ENCODE measurements at regions not wholly inside any gene's neighbourhood (a gene's known extent, or its start where the extent isn't known, plus 50 kb on each side); places are given as distances from the start of the nearest gene placed in this dataset.

DNA sequence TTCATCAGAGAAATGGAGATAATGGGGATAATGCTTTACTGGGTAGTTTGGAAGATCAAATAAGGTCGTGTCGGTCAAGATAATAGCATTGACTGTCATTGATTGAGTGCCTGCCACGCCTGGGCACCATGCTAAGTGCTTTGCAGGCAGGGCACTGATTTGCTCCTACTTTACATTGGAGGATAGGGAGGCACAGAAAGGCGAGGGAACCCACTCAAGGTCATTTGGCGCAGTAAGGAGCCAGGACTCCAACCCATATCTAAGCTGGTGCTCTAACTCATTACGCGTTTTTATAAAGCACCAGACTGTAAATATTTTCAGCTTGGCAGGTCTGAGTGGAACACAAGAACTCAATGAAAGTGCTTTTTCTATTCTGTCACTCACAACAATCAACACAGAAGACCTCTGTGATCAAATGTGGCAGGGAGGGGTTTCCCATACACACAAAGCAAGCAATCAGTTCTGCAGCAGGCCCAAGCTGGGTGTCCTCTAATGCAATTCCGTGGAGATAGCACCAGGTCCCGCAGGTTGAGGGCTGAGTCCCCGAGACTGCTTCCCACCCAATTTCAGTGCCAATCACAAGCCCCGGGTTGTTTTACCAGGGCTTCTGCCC lies 373.6 kb downstream of the CDH26 start:
- no peak overlapping the region for H3K4ac ChIP-seq (replicated peaks; ENCODE audit: insufficient read length, low read depth, low read length)
- H3K36me3 ChIP-seq (ENCODE audit: control insufficient read depth in 2 of 4, insufficient read depth in 4 of 4, low read length in 3 of 4): no peaks in the 10 kb centered on the region
- H4K8ac ChIP-seq (ENCODE audit: extremely low read depth, insufficient read depth, low read length): no peak overlapping the region
- H3K4me3 ChIP-seq (ENCODE audit: extremely low read depth in 1 of 4, insufficient read depth in 2 of 4, low read depth in 3 of 4, low read length in 4 of 4): no peak overlapping the region
- H3K9ac ChIP-seq (replicated peaks in 1 of 4; ENCODE audit: extremely low read depth in 1 of 4, low read depth in 3 of 4, low read length in 3 of 4): no peak overlapping the region
- no peak overlapping the region for H2BK120ac ChIP-seq (replicated peaks; ENCODE audit: low read depth, low read length)
- H3K27me3 ChIP-seq (replicated peaks in 1 of 4; ENCODE audit: control insufficient read depth in 3 of 4, extremely low read depth in 1 of 4, insufficient read depth in 3 of 4, low read length in 3 of 4): no peaks in the 10 kb centered on the region
- no peaks in the 10 kb centered on the region for H4K20me1 ChIP-seq (replicated peaks in 1 of 2; ENCODE audit: control insufficient read depth in 1 of 2, insufficient read depth in 2 of 2, low read length in 2 of 2)
- no peak overlapping the region for H2AK5ac ChIP-seq (ENCODE audit: low read depth, low read length)
- no peak overlapping the region for H2BK5ac ChIP-seq (ENCODE audit: low read depth, low read length)
- H3K18ac ChIP-seq (ENCODE audit: extremely low read depth, low read length): no peak overlapping the region
- no peaks in the 10 kb centered on the region for H3K23me2 ChIP-seq (ENCODE audit: low read depth, low read length)
- no peak overlapping the region for H3K56ac ChIP-seq (replicated peaks; ENCODE audit: insufficient read length, low read depth, low read length)
- ChIA-PET CTCF (ENCODE audit: partially characterized antibody) (interaction anchor here (1.5 kb wide), 1 partner anchor 10 kb away, joined by 3 read pairs; no protein-coding TSS in a partner anchor), POLR2A (ENCODE audit: partially characterized antibody) (no interaction called here)
- no peak overlapping the region for H3K14ac ChIP-seq (ENCODE audit: insufficient read length)
- no peak overlapping the region for H3K4me2 ChIP-seq (ENCODE audit: insufficient read depth in 1 of 2, low read depth in 2 of 2, low read length in 2 of 2)
- no peaks in the 10 kb centered on the region for H3K4me1 ChIP-seq (replicated peaks in 1 of 4; ENCODE audit: control insufficient read depth in 3 of 4, insufficient read depth in 4 of 4, low read length in 3 of 4)
- H2BK15ac ChIP-seq (ENCODE audit: low read length): no peak overlapping the region
- no peak overlapping the region for H3K23ac ChIP-seq (ENCODE audit: insufficient read length)
- H3K79me1 ChIP-seq (ENCODE audit: low read depth, low read length): no peaks in the 10 kb centered on the region
- H2BK20ac ChIP-seq (ENCODE audit: low read length): no peak overlapping the region
- no peak overlapping the region for H2BK12ac ChIP-seq (ENCODE audit: low read depth, low read length)
- TF ChIP-seq SAP30 (IDR thresholded peaks at IDR 0.05; ENCODE audit: insufficient read depth, insufficient replicate concordance, low read length) (no peak), POLR2A (IDR thresholded peaks at IDR 0.05; ENCODE audit: control extremely low read depth in 1 of 2, low read depth in 2 of 2, low read length in 2 of 2) (no peak), HDAC6 (IDR thresholded peaks at IDR 0.05; ENCODE audit: low read depth, low read length) (no peak), POU5F1 (IDR thresholded peaks at IDR 0.05; ENCODE audit: low read depth, low read length) (no peak), FOSL1 (IDR thresholded peaks at IDR 0.05; ENCODE audit: insufficient read depth, low read depth, low read length) (no peak), SUZ12 (IDR thresholded peaks at IDR 0.05; ENCODE audit: low read length) (no peak)
- H3K27ac ChIP-seq (ENCODE audit: low read depth, low read length): no peak overlapping the region
- peaks cover 6 to 26% of the 10 kb centered on the region in 2 experiments; a peak in 2 of 4 replicates for H3K9me3 ChIP-seq (ENCODE audit: insufficient read depth in 2 of 2, low read depth in 1 of 2, low read length in 1 of 2)
- H4K91ac ChIP-seq (replicated peaks; ENCODE audit: insufficient read length, low read length): no peak overlapping the region
- DNase-seq (ENCODE audit: low read depth in 1 of 2, low spot score in 2 of 2): no peak
- no peak for FAIRE-seq
- WGBS, 2 experiments (ENCODE audit: extremely low coverage in 1 of 2, insufficient coverage in 1 of 2, insufficient read length in 1 of 2, insufficient replicate concordance in 2 of 2, low coverage in 1 of 2, low lambda C conversion rate in 2 of 2, missing lambda C conversion rate in 1 of 2): 82% methylated on average over 11 of the region's 11 CpGs; no CpG with 5 or more reads in 1 of the 2 experiments
- H3K79me2 ChIP-seq (ENCODE audit: control insufficient read depth in 1 of 2, insufficient read depth in 2 of 2, low read length in 2 of 2): no peaks in the 10 kb centered on the region
- no peak overlapping the region for H4K5ac ChIP-seq (ENCODE audit: insufficient read length, low read depth, low read length)
- H2AFZ ChIP-seq (ENCODE audit: low read length): no peak overlapping the region

Data from H1 (cell line).